GM23338 (cell line): ENCODE measurements at regions not wholly inside any gene's neighbourhood (a gene's known extent, or its start where the extent isn't known, plus 50 kb on each side); places are given as distances from the start of the nearest gene placed in this dataset.
A peak's percentile ranks its signal among the peaks of the same experiment; 100 is the strongest.

ENCODE experiments used
- ATAC-seq: fragments of 200-7000 bp; cut with Tn5 transposase; 3 replicates; pipeline ENCODE4 v1.9.1; 2020
- DNase-seq: peaks from one replicate; pipeline ENCODE4 v3.0.0-alpha.2; 2015; ENCODE audit warnings: low spot score
- H2AFZ ChIP-seq: fragments of 200-600 bp; sonication (generic); 2 replicates; pipeline ENCODE4 v1.8.0; 2016; ENCODE audit warnings: antibody characterized with exemption, mild to moderate bottlenecking, moderate library complexity
- H3F3A ChIP-seq: fragments of 200-600 bp; sonication (generic); replicated peaks from 2 replicates; pipeline ENCODE4 v1.8.0; 2017; ENCODE audit warnings: antibody characterized with exemption, mixed run types, low read depth
- H3K27ac ChIP-seq: fragments of 200-600 bp; sonication (generic); 2 replicates; pipeline ENCODE4 v1.6.1; 2016; ENCODE audit warnings: low read depth
- H3K27me3 ChIP-seq: fragments of 200-600 bp; sonication (generic); 2 replicates; pipeline ENCODE4 v1.8.0; 2016; ENCODE audit warnings: mild to moderate bottlenecking, mixed run types, moderate library complexity; ENCODE audit not compliant: insufficient read depth
- H3K36me3 ChIP-seq: fragments of 200-600 bp; sonication (generic); 2 replicates; pipeline ENCODE4 v1.8.0; 2016; ENCODE audit warnings: mild to moderate bottlenecking; ENCODE audit not compliant: insufficient read depth
- H3K4me1 ChIP-seq: fragments of 200-600 bp; sonication (generic); 2 replicates; pipeline ENCODE4 v1.8.0; 2016; ENCODE audit warnings: mild to moderate bottlenecking, moderate library complexity; ENCODE audit not compliant: insufficient read depth
- H3K4me2 ChIP-seq: fragments of 200-600 bp; sonication (generic); 2 replicates; pipeline ENCODE4 v1.7.1; 2017; ENCODE audit warnings: mixed run types
- H3K4me3 ChIP-seq: fragments of 200-600 bp; sonication (generic); 2 replicates; pipeline ENCODE4 v1.6.1; 2016; ENCODE audit warnings: mixed run types
- H3K79me2 ChIP-seq: fragments of 200-600 bp; sonication (generic); replicated peaks from 2 replicates; pipeline ENCODE4 v1.8.0; 2017; ENCODE audit warnings: mild to moderate bottlenecking; ENCODE audit not compliant: insufficient read depth
- H3K9me2 ChIP-seq: fragments of 200-600 bp; sonication (generic); 2 replicates; pipeline ENCODE4 v1.8.0; 2017; ENCODE audit not compliant: insufficient read depth
- H4K20me1 ChIP-seq: fragments of 200-600 bp; sonication (generic); replicated peaks from 2 replicates; pipeline ENCODE4 v1.8.0; 2017; ENCODE audit warnings: mild to moderate bottlenecking; ENCODE audit not compliant: insufficient read depth
- H3K27ac Mint-ChIP-seq: 2 replicates; pipeline ENCODE4 v1.8.0; 2020; ENCODE audit warnings: inconsistent platforms, mild to moderate bottlenecking, moderate library complexity, mixed read lengths
- H3K27me3 Mint-ChIP-seq: 3 replicates; pipeline ENCODE4 v1.8.0; 2022; ENCODE audit warnings: low read depth, mild to moderate bottlenecking, moderate library complexity, mixed read lengths, inconsistent platforms; ENCODE audit not compliant: insufficient read depth, poor library complexity
- H3K36me3 Mint-ChIP-seq: 3 replicates; pipeline ENCODE4 v1.8.0; 2021; ENCODE audit warnings: low read depth, mild to moderate bottlenecking, inconsistent platforms, moderate library complexity, mixed read lengths
- H3K4me1 Mint-ChIP-seq: 3 replicates; pipeline ENCODE4 v1.8.0; 2020; ENCODE audit warnings: mild to moderate bottlenecking, inconsistent platforms, mixed read lengths
- H3K4me3 Mint-ChIP-seq: 3 replicates; pipeline ENCODE4 v1.8.0; 2021; ENCODE audit warnings: moderate library complexity, mild to moderate bottlenecking, inconsistent platforms, mixed read lengths
- H3K9me3 Mint-ChIP-seq: 3 replicates; pipeline ENCODE4 v1.8.0; 2020; ENCODE audit warnings: moderate library complexity, mild to moderate bottlenecking, inconsistent platforms, mixed read lengths
- CREB1 ChIP-seq: fragments of 250-450 bp; sonication (Bioruptor Pico); IDR thresholded peaks from 2 replicates; pipeline ENCODE4 v1.5.0; 2020; ENCODE audit warnings: low read depth, mild to moderate bottlenecking, moderate library complexity
- EZH2 ChIP-seq: fragments of 200-600 bp; sonication (generic); IDR thresholded peaks from one replicate; pipeline ENCODE4 v1.8.0; 2017; ENCODE audit warnings: antibody characterized with exemption, mild to moderate bottlenecking, low read depth; ENCODE audit not compliant: unreplicated experiment
- EZH2phosphoT487 ChIP-seq: fragments of 200-600 bp; sonication (generic); IDR thresholded peaks from one replicate; pipeline ENCODE4 v1.8.1; 2018; ENCODE audit warnings: antibody characterized with exemption; ENCODE audit not compliant: unreplicated experiment
- JUNB ChIP-seq: IDR thresholded peaks from one replicate; pipeline ENCODE4 v1.6.1; 2016; ENCODE audit warnings: antibody characterized with exemption; ENCODE audit not compliant: unreplicated experiment
- NANOG ChIP-seq: IDR thresholded peaks from 2 replicates; pipeline ENCODE4 v1.6.1; 2016; ENCODE audit warnings: antibody characterized with exemption, borderline replicate concordance
- STAT1 ChIP-seq: IDR thresholded peaks from one replicate; pipeline ENCODE4 v1.6.1; 2016; ENCODE audit warnings: antibody characterized with exemption; ENCODE audit not compliant: unreplicated experiment
- TF ChIP-seq, protein P1 (sequence below): IDR thresholded peaks from 2 replicates; pipeline ENCODE4 v1.6.1; 2016; ENCODE audit warnings: antibody characterized with exemption
- TF ChIP-seq, protein P2 (sequence below): IDR thresholded peaks from one replicate; pipeline ENCODE4 v1.6.1; 2018; ENCODE audit warnings: antibody characterized with exemption; ENCODE audit not compliant: unreplicated experiment
- TF ChIP-seq, protein P3 (sequence below): fragments of 250-450 bp; sonication (Bioruptor Pico); IDR thresholded peaks from 2 replicates; pipeline ENCODE4 v1.5.0; 2020; ENCODE audit warnings: mild to moderate bottlenecking, moderate library complexity

DNA sequence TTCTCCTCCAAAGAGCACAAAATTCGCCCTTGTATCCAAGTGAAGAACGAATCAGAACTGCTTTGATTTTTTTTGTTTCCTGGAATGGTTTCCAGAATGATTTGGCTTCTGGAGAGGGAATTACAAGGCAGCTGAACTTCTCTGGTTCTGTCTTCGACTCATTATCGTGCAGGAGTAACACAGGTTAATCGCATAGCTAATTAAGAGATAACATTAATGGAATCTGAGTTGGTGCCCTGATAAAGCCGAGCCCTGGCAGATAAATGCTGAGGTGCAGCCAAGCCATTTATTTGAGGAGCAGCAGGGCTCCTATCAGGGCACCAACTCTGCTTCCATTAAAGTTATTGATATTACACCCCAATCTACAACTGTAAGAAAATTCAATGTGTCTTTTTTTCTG, 433.7 kb downstream of the ZNF521 start (continued):
- TF ChIP-seq EZH2: no peak
- no peak for TF ChIP-seq CREB1 (CRISPR knock-in tag)
- TF ChIP-seq NANOG: no peak
- TF ChIP-seq EZH2phosphoT487: no peak
- no peak for TF ChIP-seq JUNB

DNA sequence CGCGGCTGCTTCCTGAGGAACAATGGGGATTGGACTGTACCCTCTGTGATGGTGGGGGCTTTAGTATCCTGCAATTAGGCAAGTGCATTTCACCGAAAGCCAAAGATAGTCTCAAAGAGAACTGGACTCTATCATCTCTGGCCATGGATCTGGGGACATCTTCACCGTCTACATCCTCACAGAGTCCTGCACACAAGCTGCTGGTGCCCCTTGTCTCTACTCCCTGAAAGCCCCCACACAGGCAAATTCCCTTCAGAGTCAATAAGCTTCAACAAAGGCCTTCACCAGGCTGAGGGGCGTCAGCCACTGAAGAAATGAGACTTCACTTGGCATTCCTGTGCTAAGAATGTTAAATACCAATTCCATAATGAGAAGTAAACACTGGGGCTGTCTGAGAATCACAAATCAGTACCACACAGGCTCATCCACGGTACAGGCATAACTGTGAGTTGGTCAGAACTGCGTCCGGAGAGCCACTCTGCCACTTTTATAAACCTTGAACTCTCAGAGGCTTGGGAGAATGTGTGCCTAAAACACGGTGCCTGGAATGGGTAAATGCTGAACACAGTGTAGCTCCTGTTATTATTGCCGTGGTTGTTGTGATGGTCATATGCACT, 432.7 kb downstream of the ZNF521 start:
- no peaks in the 10 kb centered on the region for H3K27me3 ChIP-seq
- H2AFZ ChIP-seq: 0 out of 2 replicates have a peak overlapping the region, but pooled peaks have one; percentile 63
- H3K4me1 ChIP-seq: peaks cover 9% of the 10 kb centered on the region
- H3K4me3 ChIP-seq: no peak overlapping the region
- no peaks in the 10 kb centered on the region for H4K20me1 ChIP-seq
- H3K27me3 Mint-ChIP-seq: peaks cover 8% of the 10 kb centered on the region
- no peak overlapping the region for H3K27ac Mint-ChIP-seq
- no peaks in the 10 kb centered on the region for H3K9me2 ChIP-seq
- DNase-seq: no peak
- no peaks in the 10 kb centered on the region; the same call in 1 of the 2 replicates for H3K36me3 ChIP-seq
- no peak for ATAC-seq
- H3K9me3 Mint-ChIP-seq: no peaks in the 10 kb centered on the region
- H3K4me2 ChIP-seq: no peak overlapping the region
- H3K4me1 Mint-ChIP-seq: peaks cover 26% of the 10 kb centered on the region; the same call in 2 of the 3 replicates
- no peaks in the 10 kb centered on the region for H3F3A ChIP-seq
- H3K4me3 Mint-ChIP-seq: no peak overlapping the region
- H3K36me3 Mint-ChIP-seq: no peaks in the 10 kb centered on the region
- no peaks in the 10 kb centered on the region for H3K79me2 ChIP-seq
- TF ChIP-seq, protein P1, sequence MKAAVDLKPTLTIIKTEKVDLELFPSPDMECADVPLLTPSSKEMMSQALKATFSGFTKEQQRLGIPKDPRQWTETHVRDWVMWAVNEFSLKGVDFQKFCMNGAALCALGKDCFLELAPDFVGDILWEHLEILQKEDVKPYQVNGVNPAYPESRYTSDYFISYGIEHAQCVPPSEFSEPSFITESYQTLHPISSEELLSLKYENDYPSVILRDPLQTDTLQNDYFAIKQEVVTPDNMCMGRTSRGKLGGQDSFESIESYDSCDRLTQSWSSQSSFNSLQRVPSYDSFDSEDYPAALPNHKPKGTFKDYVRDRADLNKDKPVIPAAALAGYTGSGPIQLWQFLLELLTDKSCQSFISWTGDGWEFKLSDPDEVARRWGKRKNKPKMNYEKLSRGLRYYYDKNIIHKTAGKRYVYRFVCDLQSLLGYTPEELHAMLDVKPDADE: no peak
- TF ChIP-seq CREB1 (CRISPR knock-in tag) (no peak), JUNB (no peak), EZH2phosphoT487 (no peak), STAT1 (no peak)
- TF ChIP-seq, protein P2, sequence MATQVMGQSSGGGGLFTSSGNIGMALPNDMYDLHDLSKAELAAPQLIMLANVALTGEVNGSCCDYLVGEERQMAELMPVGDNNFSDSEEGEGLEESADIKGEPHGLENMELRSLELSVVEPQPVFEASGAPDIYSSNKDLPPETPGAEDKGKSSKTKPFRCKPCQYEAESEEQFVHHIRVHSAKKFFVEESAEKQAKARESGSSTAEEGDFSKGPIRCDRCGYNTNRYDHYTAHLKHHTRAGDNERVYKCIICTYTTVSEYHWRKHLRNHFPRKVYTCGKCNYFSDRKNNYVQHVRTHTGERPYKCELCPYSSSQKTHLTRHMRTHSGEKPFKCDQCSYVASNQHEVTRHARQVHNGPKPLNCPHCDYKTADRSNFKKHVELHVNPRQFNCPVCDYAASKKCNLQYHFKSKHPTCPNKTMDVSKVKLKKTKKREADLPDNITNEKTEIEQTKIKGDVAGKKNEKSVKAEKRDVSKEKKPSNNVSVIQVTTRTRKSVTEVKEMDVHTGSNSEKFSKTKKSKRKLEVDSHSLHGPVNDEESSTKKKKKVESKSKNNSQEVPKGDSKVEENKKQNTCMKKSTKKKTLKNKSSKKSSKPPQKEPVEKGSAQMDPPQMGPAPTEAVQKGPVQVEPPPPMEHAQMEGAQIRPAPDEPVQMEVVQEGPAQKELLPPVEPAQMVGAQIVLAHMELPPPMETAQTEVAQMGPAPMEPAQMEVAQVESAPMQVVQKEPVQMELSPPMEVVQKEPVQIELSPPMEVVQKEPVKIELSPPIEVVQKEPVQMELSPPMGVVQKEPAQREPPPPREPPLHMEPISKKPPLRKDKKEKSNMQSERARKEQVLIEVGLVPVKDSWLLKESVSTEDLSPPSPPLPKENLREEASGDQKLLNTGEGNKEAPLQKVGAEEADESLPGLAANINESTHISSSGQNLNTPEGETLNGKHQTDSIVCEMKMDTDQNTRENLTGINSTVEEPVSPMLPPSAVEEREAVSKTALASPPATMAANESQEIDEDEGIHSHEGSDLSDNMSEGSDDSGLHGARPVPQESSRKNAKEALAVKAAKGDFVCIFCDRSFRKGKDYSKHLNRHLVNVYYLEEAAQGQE: no peak
- TF ChIP-seq, protein P3, sequence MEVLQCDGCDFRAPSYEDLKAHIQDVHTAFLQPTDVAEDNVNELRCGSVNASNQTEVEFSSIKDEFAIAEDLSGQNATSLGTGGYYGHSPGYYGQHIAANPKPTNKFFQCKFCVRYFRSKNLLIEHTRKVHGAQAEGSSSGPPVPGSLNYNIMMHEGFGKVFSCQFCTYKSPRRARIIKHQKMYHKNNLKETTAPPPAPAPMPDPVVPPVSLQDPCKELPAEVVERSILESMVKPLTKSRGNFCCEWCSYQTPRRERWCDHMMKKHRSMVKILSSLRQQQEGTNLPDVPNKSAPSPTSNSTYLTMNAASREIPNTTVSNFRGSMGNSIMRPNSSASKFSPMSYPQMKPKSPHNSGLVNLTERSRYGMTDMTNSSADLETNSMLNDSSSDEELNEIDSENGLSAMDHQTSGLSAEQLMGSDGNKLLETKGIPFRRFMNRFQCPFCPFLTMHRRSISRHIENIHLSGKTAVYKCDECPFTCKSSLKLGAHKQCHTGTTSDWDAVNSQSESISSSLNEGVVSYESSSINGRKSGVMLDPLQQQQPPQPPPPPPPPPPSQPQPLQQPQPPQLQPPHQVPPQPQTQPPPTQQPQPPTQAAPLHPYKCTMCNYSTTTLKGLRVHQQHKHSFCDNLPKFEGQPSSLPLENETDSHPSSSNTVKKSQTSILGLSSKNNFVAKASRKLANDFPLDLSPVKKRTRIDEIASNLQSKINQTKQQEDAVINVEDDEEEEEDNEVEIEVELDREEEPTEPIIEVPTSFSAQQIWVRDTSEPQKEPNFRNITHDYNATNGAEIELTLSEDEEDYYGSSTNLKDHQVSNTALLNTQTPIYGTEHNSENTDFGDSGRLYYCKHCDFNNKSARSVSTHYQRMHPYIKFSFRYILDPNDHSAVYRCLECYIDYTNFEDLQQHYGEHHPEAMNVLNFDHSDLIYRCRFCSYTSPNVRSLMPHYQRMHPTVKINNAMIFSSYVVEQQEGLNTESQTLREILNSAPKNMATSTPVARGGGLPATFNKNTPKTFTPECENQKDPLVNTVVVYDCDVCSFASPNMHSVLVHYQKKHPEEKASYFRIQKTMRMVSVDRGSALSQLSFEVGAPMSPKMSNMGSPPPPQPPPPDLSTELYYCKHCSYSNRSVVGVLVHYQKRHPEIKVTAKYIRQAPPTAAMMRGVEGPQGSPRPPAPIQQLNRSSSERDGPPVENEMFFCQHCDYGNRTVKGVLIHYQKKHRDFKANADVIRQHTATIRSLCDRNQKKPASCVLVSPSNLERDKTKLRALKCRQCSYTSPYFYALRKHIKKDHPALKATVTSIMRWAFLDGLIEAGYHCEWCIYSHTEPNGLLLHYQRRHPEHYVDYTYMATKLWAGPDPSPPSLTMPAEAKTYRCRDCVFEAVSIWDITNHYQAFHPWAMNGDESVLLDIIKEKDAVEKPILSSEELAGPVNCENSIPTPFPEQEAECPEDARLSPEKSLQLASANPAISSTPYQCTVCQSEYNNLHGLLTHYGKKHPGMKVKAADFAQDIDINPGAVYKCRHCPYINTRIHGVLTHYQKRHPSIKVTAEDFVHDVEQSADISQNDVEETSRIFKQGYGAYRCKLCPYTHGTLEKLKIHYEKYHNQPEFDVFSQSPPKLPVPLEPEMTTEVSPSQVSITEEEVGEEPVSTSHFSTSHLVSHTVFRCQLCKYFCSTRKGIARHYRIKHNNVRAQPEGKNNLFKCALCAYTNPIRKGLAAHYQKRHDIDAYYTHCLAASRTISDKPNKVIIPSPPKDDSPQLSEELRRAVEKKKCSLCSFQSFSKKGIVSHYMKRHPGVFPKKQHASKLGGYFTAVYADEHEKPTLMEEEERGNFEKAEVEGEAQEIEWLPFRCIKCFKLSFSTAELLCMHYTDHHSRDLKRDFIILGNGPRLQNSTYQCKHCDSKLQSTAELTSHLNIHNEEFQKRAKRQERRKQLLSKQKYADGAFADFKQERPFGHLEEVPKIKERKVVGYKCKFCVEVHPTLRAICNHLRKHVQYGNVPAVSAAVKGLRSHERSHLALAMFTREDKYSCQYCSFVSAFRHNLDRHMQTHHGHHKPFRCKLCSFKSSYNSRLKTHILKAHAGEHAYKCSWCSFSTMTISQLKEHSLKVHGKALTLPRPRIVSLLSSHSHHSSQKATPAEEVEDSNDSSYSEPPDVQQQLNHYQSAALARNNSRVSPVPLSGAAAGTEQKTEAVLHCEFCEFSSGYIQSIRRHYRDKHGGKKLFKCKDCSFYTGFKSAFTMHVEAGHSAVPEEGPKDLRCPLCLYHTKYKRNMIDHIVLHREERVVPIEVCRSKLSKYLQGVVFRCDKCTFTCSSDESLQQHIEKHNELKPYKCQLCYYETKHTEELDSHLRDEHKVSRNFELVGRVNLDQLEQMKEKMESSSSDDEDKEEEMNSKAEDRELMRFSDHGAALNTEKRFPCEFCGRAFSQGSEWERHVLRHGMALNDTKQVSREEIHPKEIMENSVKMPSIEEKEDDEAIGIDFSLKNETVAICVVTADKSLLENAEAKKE (CRISPR knock-in tag): no peak
- no peak overlapping the region for H3K27ac ChIP-seq
